Stimulated activated effector memory CD8-positive, alpha-beta T cell treated with anti-CD3 and anti-CD28 coated beads, Interleukin-12 subunit alpha, Interleukin-12 subunit beta, amount 100 ng/mL, for 72 hours (primary cell): ENCODE measurements at regions not wholly inside any gene's neighbourhood (a gene's known extent, or its start where the extent isn't known, plus 50 kb on each side); places are given as distances from the start of the nearest gene placed in this dataset.
"Not testable (repeated sequence)": the region's sequence is repeated elsewhere in the genome, so short reads cannot be mapped to it uniquely, and the experiment has no call there.

ENCODE experiments used
- ATAC-seq: fragments of 150-1000 bp; cut with Tn5 transposase; 2 replicates; pipeline ENCODE4 v1.10.0; 2021
- DNase-seq, 2 donors: peaks; one replicate each; pipeline ENCODE4 v3.0.0; 2021 to 2022; ENCODE audit warnings: low spot score in 2 of 2
- H3K27ac Mint-ChIP-seq: one replicate; pipeline ENCODE4 v1.8.0; 2022; ENCODE audit warnings: mild to moderate bottlenecking, mixed read lengths
- H3K36me3 Mint-ChIP-seq: one replicate; pipeline ENCODE4 v1.8.0; 2022; ENCODE audit warnings: mild to moderate bottlenecking, mixed read lengths
- H3K4me1 Mint-ChIP-seq: one replicate; pipeline ENCODE4 v1.8.0; 2022; ENCODE audit warnings: mixed read lengths
- H3K4me3 Mint-ChIP-seq: one replicate; pipeline ENCODE4 v1.8.0; 2022; ENCODE audit warnings: mild to moderate bottlenecking, mixed read lengths
- H3K9me3 Mint-ChIP-seq: one replicate; pipeline ENCODE4 v1.8.0; 2022; ENCODE audit warnings: mixed read lengths

DNA sequence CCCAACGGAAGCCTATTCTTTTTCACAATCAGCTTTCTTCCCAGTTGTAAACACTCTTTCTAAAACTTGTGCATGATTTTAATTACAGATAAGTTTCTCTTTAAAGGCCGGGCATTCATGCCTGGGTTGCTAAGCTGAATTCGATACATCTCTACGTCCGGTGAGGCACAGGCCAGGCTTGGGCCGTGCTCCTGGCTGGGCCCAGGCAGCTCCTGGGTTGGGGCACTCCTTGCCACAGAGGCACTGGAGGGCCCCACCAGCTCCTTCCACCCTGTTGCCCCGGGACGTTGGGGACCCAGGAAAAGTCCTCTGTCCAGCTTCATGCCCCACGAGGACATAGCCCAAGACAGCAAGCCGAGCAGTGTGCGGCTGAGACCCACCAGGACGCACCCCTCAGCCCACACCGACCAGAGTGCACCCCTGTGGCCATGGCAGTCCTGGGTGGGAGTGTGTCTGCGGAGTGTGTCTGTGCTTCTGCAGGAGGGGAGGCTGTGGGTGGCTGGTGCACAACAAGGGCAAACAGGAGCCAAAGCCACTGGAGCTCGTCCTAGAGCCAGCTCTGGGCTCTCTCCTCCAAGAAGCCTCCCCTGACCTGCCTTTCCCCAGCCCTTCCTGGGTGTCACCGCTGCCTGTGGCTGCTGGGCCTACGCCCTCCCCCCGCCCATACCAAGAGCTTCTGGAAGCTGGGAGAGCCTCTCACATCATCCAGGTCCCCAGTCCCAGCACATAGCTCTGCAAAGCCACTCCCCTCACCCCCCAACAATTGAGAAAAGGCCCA is 128.0 kb upstream of the NKX1-1 start:
- ATAC-seq = no peak
- no peaks in the 10 kb centered on the region for H3K4me1 Mint-ChIP-seq
- DNase-seq = no peak
- no peak overlapping the region for H3K27ac Mint-ChIP-seq
- H3K36me3 Mint-ChIP-seq = no peaks in the 10 kb centered on the region
- no peak overlapping the region for H3K4me3 Mint-ChIP-seq
- H3K9me3 Mint-ChIP-seq = no peaks in the 10 kb centered on the region

DNA sequence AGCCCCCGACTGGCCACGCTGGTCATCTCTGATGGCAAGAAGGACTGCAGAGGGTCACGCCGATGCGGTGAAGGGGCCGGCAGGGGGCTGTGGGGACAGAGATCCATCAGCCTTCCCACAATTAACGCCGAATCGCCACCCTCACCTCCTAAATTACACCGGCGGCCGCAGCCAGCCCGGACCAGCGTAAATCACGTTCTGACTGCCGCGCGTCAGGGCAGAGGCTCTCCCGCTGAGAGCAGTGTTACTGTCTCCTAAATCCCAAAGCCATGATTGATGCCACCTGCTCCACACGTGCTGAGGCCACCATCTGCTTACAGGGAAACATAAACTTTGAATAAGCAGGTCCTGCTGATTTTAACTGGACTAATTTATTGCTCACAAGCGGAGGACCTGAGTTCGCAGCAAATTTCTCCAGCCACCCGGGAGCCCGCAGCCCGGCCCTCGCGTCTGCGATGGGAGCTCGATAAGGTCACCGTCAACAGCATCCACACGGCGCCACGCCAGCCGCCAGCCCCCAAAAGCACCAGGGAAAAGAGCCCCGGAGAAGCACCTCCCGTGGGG is 127.3 kb upstream of the NKX1-1 start:
- no peaks in the 10 kb centered on the region for H3K4me1 Mint-ChIP-seq
- H3K9me3 Mint-ChIP-seq = no peaks in the 10 kb centered on the region
- H3K4me3 Mint-ChIP-seq = no peak overlapping the region
- ATAC-seq (no peak), DNase-seq (no peak)
- H3K36me3 Mint-ChIP-seq = no peaks in the 10 kb centered on the region
- no peak overlapping the region for H3K27ac Mint-ChIP-seq

DNA sequence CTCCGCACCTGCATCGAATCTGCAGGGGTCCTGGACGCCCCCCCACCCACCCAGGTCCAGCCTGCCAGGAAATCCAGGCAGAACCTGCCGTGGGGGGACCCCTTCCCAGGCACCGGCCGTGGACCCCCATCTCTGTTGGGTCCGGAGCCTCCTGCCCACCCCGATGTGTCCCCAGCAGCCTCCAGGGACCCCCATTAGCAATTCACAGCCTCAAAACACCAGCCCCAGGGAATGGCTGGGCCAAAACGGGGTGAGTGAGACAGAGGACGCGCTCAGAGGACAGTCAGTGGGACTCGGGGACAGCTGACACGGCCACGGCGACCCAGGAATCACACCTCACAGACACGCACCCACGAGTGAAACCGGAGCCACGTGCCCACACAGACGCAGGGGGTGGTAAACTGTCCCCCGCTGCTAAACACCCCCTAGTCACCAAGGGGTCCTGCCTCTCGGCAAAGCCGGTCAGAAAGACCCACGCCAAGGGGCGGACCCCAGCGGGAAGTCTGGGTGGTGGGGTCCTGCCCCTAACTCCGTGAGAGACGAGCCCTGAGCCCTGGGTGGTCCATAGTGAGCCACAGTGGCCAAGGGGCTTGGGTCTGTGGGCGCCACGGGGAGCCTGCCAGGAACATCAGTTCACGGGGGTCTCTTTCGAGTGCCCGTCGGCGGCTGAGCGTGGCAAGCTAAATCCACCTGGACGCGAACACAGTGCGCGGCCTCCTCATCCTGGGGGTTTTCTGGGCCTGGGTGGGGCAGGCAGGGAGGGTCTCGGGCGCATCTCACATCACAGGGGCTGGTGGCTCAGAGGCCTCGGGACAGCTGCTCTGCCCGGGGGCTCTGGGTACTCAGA is 126.5 kb upstream of the NKX1-1 start:
- no peak for DNase-seq
- Mint-ChIP-seq H3K36me3 (no peaks in the 10 kb centered on the region), H3K4me3 (no peak overlapping the region), H3K4me1 (no peaks in the 10 kb centered on the region), H3K9me3 (no peaks in the 10 kb centered on the region), H3K27ac (no peak overlapping the region)
- ATAC-seq = no peak

- Mint-ChIP-seq H3K4me1 (no peaks in the 10 kb centered on the region), H3K4me3 (no peak overlapping the region), H3K9me3 (no peaks in the 10 kb centered on the region), H3K27ac (no peak overlapping the region), H3K36me3 (no peaks in the 10 kb centered on the region)
- DNase-seq = no peak
- ATAC-seq = no peak
These were observed 125.7 kb upstream of the NKX1-1 start for GRCh38 chr4:1531683-1532548.

DNA sequence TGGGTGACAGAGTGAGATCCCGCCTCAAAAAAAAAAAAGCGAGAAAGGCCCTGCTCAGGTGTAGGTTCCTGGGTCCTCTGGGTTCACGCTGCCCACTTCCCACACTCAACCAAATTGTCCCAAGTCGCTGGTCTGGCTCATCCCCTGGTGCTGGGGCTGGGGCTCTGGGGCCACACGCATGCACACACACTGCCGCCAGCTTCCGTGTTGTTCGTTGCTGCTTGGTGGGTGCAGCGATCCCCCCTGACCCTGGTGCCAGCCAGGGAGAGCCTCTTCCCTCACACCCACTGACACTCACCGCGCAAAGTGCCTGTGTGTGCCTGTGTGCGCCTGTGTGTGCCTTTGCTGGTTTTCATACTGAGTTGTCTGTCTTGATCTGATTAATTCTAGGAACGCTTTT is 124.1 kb upstream of the NKX1-1 start:
- no peak overlapping the region for H3K4me3 Mint-ChIP-seq
- ATAC-seq (no peak), DNase-seq (no peak)
- H3K9me3 Mint-ChIP-seq = no peaks in the 10 kb centered on the region
- H3K27ac Mint-ChIP-seq = no peak overlapping the region
- H3K4me1 Mint-ChIP-seq = no peaks in the 10 kb centered on the region
- no peaks in the 10 kb centered on the region for H3K36me3 Mint-ChIP-seq

GRCh38 chr4:1524761-1525160 is 118.5 kb upstream of the NKX1-1 start:
- no peaks in the 10 kb centered on the region for H3K4me1 Mint-ChIP-seq
- H3K36me3 Mint-ChIP-seq = no peaks in the 10 kb centered on the region
- no peaks in the 10 kb centered on the region for H3K9me3 Mint-ChIP-seq
- no peak overlapping the region for H3K27ac Mint-ChIP-seq
- no peak for DNase-seq
- ATAC-seq = no peak
- H3K4me3 Mint-ChIP-seq = no peak overlapping the region

- Mint-ChIP-seq H3K9me3 (no peaks in the 10 kb centered on the region), H3K4me3 (no peak overlapping the region), H3K36me3 (no peaks in the 10 kb centered on the region), H3K4me1 (no peaks in the 10 kb centered on the region), H3K27ac (no peak overlapping the region)
- DNase-seq (no peak), ATAC-seq (no peak)
These were observed 117.8 kb upstream of the NKX1-1 start for GRCh38 chr4:1523907-1524636.

DNA sequence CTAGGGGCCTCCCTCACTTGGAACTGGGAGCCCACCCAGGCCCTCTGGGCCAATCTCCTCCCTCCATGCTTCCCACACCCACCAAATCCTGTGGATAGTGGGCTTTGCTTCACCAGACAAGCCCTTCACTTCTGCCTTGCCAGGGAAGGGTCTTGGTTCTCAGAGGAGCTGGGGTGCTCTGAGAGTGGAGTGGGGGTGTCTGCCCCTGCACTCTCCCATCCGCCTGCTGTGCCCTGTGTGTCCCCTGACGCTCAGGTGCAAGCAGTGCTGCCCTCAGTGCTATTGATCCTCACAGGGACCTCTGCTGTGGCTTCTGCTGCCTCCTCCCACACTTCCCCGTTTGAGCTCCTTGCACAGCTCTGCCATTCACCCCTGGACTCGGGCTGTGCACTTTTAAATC is 117.3 kb upstream of the NKX1-1 start:
- Mint-ChIP-seq H3K27ac (no peak overlapping the region), H3K4me3 (no peak overlapping the region)
- ATAC-seq = peak; percentile 37

DNA sequence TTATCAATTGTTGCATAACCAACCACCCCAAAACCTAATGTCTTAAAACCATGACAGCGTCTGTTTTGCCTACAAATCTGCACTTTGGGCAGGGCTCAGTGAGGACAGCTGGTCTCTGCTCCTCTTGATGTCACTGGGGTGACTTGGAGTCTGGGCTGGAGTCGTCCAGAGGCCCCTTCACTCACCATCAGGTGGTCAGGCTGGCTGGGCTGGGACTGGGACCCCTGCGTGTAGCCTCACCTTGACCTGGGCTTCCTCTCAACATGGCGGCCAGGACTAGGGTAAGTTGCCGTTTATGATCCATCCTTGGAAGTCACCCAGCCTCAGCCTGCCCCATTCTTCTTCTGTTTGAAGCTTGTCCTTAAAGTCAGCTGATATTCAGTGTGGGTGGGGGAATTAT is 116.8 kb upstream of the NKX1-1 start:
- H3K9me3 Mint-ChIP-seq = no peaks in the 10 kb centered on the region
- H3K4me1 Mint-ChIP-seq = no peaks in the 10 kb centered on the region
- H3K27ac Mint-ChIP-seq = no peak overlapping the region
- H3K4me3 Mint-ChIP-seq = no peak overlapping the region
- DNase-seq (no peak), ATAC-seq (peak; percentile 24)
- no peaks in the 10 kb centered on the region for H3K36me3 Mint-ChIP-seq

More for the DNA sequence above, 117.3 kb upstream of the NKX1-1 start:
- Mint-ChIP-seq H3K4me1 (no peaks in the 10 kb centered on the region), H3K9me3 (no peaks in the 10 kb centered on the region), H3K36me3 (no peaks in the 10 kb centered on the region)
- no peak for DNase-seq

DNA sequence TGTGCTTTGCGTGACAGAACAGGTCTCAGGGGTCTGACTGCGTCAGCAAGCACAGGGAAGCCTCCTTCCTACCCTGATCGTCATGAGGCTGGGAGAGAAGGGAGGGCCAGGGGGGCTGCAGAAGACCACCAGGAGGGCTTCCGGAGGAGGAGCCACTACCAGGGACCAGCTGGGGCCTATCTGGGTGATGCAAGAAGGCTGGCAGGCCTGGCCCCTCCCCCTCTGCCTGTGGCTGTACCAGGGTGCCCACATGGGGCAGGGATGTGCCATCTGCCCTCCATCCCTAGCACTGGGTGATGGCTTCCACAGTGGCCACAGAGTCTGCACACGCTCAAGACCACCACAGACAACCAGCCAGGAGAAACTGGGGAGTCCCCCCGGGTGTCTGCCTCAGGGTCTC is 116.4 kb upstream of the NKX1-1 start:
- Mint-ChIP-seq H3K9me3 (no peaks in the 10 kb centered on the region), H3K4me3 (no peak overlapping the region), H3K27ac (no peak overlapping the region), H3K36me3 (no peaks in the 10 kb centered on the region), H3K4me1 (no peaks in the 10 kb centered on the region)
- DNase-seq = no peak
- ATAC-seq = no peak

GRCh38 chr4:1521821-1522361 is 115.6 kb upstream of the NKX1-1 start:
- Mint-ChIP-seq H3K4me1 (no peaks in the 10 kb centered on the region), H3K36me3 (no peaks in the 10 kb centered on the region), H3K9me3 (no peaks in the 10 kb centered on the region), H3K4me3 (no peak overlapping the region), H3K27ac (no peak overlapping the region)
- DNase-seq = no peak
- ATAC-seq = no peak

DNA sequence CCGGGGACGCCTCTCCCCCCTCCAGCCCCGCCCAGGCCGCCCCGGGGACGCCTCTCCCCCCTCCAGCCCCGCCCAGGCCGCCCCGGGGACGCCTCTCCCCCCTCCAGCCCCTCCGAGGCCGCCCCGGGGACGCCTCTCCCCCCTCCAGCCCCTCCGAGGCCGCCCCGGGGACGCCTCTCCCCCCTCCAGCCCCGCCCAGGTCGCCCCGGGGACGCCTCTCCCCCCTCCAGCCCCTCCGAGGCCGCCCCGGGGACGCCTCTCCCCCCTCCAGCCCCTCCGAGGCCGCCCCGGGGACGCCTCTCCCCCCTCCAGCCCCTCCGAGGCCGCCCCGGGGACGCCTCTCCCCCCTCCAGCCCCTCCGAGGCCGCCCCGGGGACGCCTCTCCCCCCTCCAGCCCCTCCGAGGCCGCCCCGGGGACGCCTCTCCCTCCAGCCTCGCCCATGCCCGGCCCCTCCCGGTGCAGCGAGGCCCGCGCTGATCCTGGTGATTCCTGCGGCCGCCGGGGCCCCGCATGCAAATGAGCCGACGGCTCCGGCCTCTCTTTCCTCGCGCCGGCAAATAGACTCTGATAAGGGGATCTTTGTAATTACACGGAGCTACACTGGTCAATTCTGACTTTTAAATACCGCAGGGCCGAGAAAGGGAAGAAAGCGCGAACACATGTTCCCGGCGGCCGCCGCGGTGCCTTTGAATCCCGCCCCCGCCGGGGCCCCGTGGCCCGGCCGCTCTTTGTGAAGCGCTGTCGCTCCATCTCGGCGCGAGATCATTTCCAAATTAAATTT is 114.7 kb upstream of the NKX1-1 start:
- not testable (repeated sequence) for DNase-seq, H3K9me3 Mint-ChIP-seq, H3K4me1 Mint-ChIP-seq, H3K4me3 Mint-ChIP-seq, H3K36me3 Mint-ChIP-seq, ATAC-seq, H3K27ac Mint-ChIP-seq

DNA sequence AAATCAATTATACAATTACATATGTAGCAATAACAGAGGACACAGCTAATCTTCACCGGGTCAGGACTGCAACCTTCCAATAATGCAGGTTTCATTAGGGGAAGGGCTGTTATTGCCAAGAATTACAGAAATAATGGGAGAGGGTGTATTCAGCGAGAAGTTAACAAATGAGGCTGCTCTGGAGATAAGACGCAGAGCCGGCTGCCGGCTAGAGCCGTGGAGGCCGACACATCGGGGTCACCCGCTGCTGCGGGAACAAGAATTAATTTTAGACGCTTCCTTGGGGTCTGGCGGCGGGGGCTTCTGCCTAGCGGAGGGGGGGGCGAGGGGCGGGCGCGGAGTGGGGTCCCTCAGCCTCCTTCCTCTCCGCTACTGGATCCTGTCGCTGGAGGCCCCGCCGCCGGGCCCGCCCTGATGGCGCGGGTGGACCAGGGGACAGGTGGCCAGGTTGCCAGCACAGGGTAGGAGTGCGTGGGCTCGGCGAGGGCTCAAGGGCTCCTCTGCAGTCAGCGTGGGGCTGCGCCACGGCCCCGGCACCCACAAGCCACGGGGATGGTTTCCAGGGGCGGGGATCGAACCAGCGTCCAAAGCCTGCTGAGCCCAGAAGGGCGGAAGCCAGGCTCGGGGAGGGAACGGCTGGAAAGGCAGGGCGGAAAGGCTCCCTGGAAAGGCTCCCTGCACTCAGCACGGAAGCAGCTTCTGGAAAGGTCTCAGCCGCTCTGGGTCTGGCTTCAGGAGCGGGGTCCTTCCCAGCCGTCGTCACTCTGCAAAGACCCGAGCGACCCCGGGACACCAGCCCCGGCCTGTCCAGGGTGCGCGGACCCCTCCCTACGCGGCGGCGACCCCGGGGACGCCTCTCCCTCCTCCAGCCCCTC is 113.8 kb upstream of the NKX1-1 start:
- Mint-ChIP-seq H3K9me3 (no peaks in the 10 kb centered on the region), H3K4me3 (no peak overlapping the region), H3K36me3 (no peaks in the 10 kb centered on the region), H3K4me1 (no peaks in the 10 kb centered on the region), H3K27ac (no peak overlapping the region)
- DNase-seq = no peak
- ATAC-seq = no peak
